NCI-H2107 treated with DMSO at 0.1 percent for 48 hours (cell line): ENCODE measurements at regions not wholly inside any gene's neighbourhood (a gene's known extent, or its start where the extent isn't known, plus 50 kb on each side); places are given as distances from the start of the nearest gene placed in this dataset.

Experiments used
- DNase-seq: peaks from one replicate; lab custom pipeline; 2025; ENCODE audit not compliant: unreplicated experiment; lab: John Stamatoyannopoulos, UW

GRCh38 chr13:68190818-68191217 lies 960.7 kb upstream of the PCDH9 start:
- no peak for DNase-seq

- DNase-seq: no peak
Measured at GRCh38 chr13:68185444-68186141, 955.5 kb upstream of the PCDH9 start.

- no peak for DNase-seq
Measured at GRCh38 chr13:68176475-68176874, 946.3 kb upstream of the PCDH9 start.

GRCh38 chr13:68174893-68175292 lies 944.8 kb upstream of the PCDH9 start:
- no peak for DNase-seq

- no peak for DNase-seq
Measured at GRCh38 chr13:68173111-68173510, 943.0 kb upstream of the PCDH9 start.

GRCh38 chr13:68170961-68171360 lies 940.8 kb upstream of the PCDH9 start:
- DNase-seq: no peak

- no peak for DNase-seq
Measured at GRCh38 chr13:68168448-68168847, 938.3 kb upstream of the PCDH9 start.

GRCh38 chr13:68160466-68160865 lies 930.3 kb upstream of the PCDH9 start:
- DNase-seq: no peak

- no peak for DNase-seq
Measured at GRCh38 chr13:68152414-68152813, 922.3 kb upstream of the PCDH9 start.

- DNase-seq: no peak
Measured at GRCh38 chr13:68145852-68146251, 915.7 kb upstream of the PCDH9 start.

- no peak for DNase-seq
Measured at GRCh38 chr13:68128297-68128915, 898.3 kb upstream of the PCDH9 start.

- DNase-seq: no peak
Measured at GRCh38 chr13:68125087-68125480, 894.9 kb upstream of the PCDH9 start.

- DNase-seq: no peak
Measured at GRCh38 chr13:68124437-68125086, 894.4 kb upstream of the PCDH9 start.

- DNase-seq: no peak
Measured at GRCh38 chr13:68110178-68110768, 880.1 kb upstream of the PCDH9 start.

GRCh38 chr13:68107667-68108066 lies 877.5 kb upstream of the PCDH9 start:
- DNase-seq: no peak

GRCh38 chr13:68099631-68100030 lies 869.5 kb upstream of the PCDH9 start:
- DNase-seq: no peak

- DNase-seq: no peak
Measured at GRCh38 chr13:68081061-68081460, 850.9 kb upstream of the PCDH9 start.

- no peak for DNase-seq
Measured at GRCh38 chr13:68078874-68079273, 848.7 kb upstream of the PCDH9 start.

GRCh38 chr13:68078469-68078868 lies 848.3 kb upstream of the PCDH9 start:
- DNase-seq: no peak

GRCh38 chr13:68076046-68076445 lies 845.9 kb upstream of the PCDH9 start:
- DNase-seq: no peak

GRCh38 chr13:68066879-68067513 lies 836.9 kb upstream of the PCDH9 start:
- no peak for DNase-seq
